Heart right ventricle (tissue), 16 donors: ENCODE measurements at regions not wholly inside any gene's neighbourhood (a gene's known extent, or its start where the extent isn't known, plus 50 kb on each side); places are given as distances from the start of the nearest gene placed in this dataset.

ENCODE experiments used
- ATAC-seq, 8 donors: fragments of 200-7000 bp; cut with Tn5 transposase; one replicate each; pipeline ENCODE4 v1.9.1; 2020; ENCODE audit warnings: mild to moderate bottlenecking in 8 of 8, moderate library complexity in 8 of 8, moderate number of reproducible peaks in 1 of 8
- DNase-seq, 2 donors: peaks; one replicate each; pipeline ENCODE4 v3.0.0-alpha.2; 2020
- H3K27ac ChIP-seq, 10 donors: fragments of 200-600 bp; sonication (generic) in 2 of 10; one replicate each; pipeline versions ENCODE4 v1.5.0 to v1.8.0; 2020 to 2022; ENCODE audit warnings: mild to moderate bottlenecking in 3 of 10
- H3K27me3 ChIP-seq, 7 donors: fragments of 200-600 bp; one replicate each; pipeline ENCODE4 v1.8.0; 2021 to 2022; ENCODE audit warnings: mild to moderate bottlenecking in 2 of 7
- H3K36me3 ChIP-seq, 9 donors: fragments of 200-600 bp; sonication (generic) in 1 of 9; one replicate each; pipeline versions ENCODE4 v1.5.0 to v1.8.0; 2020 to 2022; ENCODE audit warnings: mild to moderate bottlenecking in 2 of 9
- H3K4me1 ChIP-seq, 9 donors: fragments of 200-600 bp; sonication (generic) in 1 of 9; one replicate each; pipeline versions ENCODE4 v1.5.0 to v1.8.0; 2020 to 2022; ENCODE audit warnings: mild to moderate bottlenecking in 4 of 9
- H3K4me3 ChIP-seq, 10 donors: fragments of 200-600 bp; sonication (generic) in 2 of 10; one replicate each; pipeline versions ENCODE4 v1.5.0 to v1.8.0; 2020 to 2022; ENCODE audit warnings: mild to moderate bottlenecking in 7 of 10, moderate library complexity in 2 of 10
- H3K9me3 ChIP-seq, 11 donors: fragments of 200-600 bp in 10 of 11; sonication (generic) in 2 of 11; one replicate each; pipeline versions ENCODE4 v1.5.0 to v1.8.0; 2013 to 2022; ENCODE audit warnings: mild to moderate bottlenecking in 2 of 11, control low read depth in 1 of 11, moderate library complexity in 1 of 11
- CTCF ChIP-seq, 9 donors: fragments of 200-600 bp; sonication (generic) in 2 of 9; IDR thresholded peaks; one replicate each; pipeline versions ENCODE4 v1.5.0 to v1.8.0; 2021 to 2022; ENCODE audit warnings: antibody characterized with exemption in 9 of 9, mild to moderate bottlenecking in 5 of 9, moderate library complexity in 1 of 9
- WGBS, 2 donors: extraction: QIAGEN DNeasy Blood & Tissue Kit; methylation state at CpG; one replicate each; pipeline ENCODE4 v1.1.7; 2013; ENCODE audit warnings: inconsistent platforms in 1 of 2; 5-methylcytosine and 5-hydroxymethylcytosine counted together
- intact Hi-C, 10 donors: fragments of 100-400 bp; cut with DNase I; formaldehyde crosslinking; loops; one replicate each; pipeline versions ENCODE4 v1.11.1 to v1.14.2; 2022
- donor health status: Arrhythmogenic right ventricular cardiomyopathy.
- donor health status: ischemic (EF 13 %, LVEDD 7.1; RV severe dilation, severe dysfunction).
- donor health status: healthy with polysubstance abuse.
- donor health status: DM: no; HTN: yes; CAD: no.
- donor health status: DM: no; HTN: no; CAD: no.
- donor health status: ischemic (EF 25% LVEDD 6.9; RV normal size, moderate dysfunction).
- donor health status: ischemic (EF 25% LVEDD 5.7; RV mildly dilated, moderate dysfunction).
- donor health status: healthy.
- donor health status: DM: yes; HTN: yes; CAD: no.
- donor health status: Ischemic cardiomyopathy.
- donor health status: ischemic (EF 35%, LVEDD 5.7; RV mildly dilated, moderate dysfunction).
- donor health status: nonischemic (EF 11% LVEDD 7.7; RV severe dilation, severe dysfunction).
- donor health status: DM: yes; HTN: yes; CAD: no.
- donor health status: PGD.
- donor health status: ischemic (EF 29% LVEDD 5.4; RV normal size, mild dysfunction).
- donor health status: nonischemic (EF 23%, LVEDD 6.1; RV moderate dilation, normal function).

DNA sequence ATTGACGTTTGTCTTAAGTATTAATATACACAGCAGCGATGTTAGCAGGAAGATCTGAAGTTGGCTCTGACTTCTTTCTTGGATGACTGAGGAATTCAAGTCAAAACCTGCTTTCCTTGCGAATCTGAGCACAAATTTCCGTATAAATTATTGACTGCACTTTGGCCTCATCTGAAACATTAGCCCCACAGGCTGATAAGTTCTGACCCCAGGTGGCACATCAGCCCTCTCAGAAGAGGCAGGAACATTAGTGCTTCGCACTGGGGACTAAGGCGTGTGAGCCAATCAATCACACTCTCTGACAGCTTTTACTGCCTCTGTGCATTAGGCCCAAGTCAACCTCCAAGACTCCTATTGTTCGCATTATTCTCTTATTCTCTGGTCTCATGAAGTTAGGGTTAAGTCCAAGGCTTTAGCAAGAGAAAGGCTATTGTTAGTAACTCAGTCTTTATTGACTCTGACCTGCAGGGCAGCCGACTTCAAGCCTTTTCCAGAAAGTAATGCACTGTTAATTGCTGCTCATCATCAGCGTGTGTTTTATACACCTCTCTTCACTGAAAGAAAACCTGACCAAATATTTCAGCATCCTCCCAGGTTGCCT lies 84.2 kb downstream of the ZNF608 start:
- intact Hi-C loops, result no loop called here
- peak overlapping the region in 3 of 10 donors; percentile 33 to 54 (median 44) for H3K27ac ChIP-seq
- TF ChIP-seq CTCF (IDR thresholded peaks at IDR 0.05), result no peak

DNA sequence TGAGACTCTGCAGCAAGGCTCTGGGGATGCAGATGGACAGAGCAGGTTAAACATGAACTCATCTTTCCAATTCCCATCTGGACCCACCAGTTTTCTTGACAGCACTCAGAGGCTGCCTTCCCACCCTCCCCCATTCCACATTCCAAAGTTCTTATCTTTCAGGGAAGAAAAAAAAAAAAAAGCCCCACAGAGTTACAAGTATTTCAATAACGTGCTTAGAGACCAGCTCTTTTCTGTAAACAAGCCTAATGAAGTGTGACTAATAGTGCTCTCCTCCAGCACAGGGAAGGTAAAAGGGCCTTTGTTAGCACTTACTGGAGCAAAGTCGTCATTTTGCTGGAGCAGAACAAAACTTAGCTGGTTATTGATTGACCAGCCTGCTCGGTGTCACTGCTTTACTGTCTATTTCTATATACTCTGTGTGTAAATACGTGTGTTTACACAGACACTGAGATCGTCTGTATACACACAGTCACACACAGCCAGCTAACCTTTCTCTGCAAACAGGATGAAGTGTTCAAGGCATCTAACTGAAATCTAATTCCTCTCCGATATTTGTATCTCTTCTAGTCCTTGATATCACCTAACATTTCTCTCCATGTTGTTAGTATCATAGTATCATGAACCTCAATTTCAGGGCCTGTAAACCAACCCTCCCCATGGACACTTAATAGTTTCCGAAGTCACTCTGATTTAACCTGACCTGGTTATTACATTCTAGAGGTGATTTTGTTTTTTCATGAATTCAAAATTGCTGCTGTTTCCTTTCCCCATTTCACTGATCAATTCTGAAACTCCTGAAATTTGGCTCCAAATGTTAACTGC lies 84.9 kb downstream of the ZNF608 start:
- ATAC-seq (peak; percentile 40 to 74 (median 47)), DNase-seq (no peak)
- Histone ChIP-seq H3K9me3 (no peaks in the 10 kb centered on the region), H3K4me1 (peaks cover 0 to 91% (median 75%) of the 10 kb centered on the region in 9 donors), H3K4me3 (no peak overlapping the region), H3K36me3 (no peaks in the 10 kb centered on the region), H3K27ac (peak overlapping the region in 6 of 10 donors; percentile 38 to 67 (median 50)), H3K27me3 (peaks cover 0 to 57% (median 0%) of the 10 kb centered on the region in 7 donors)
- intact Hi-C loops, result no loop called here
- no peak for TF ChIP-seq CTCF (IDR thresholded peaks at IDR 0.05)
- WGBS, 2 donors, result 37 to 52% methylated on average over 7 of the region's 7 CpGs

More for the DNA sequence above, 84.2 kb downstream of the ZNF608 start:
- DNase-seq (no peak), ATAC-seq (peak in 1 of 8 donors; percentile 32)
- WGBS, 2 donors, result 71 to 75% methylated on average over 9 of the region's 9 CpGs
- H3K27me3 ChIP-seq, result peaks cover 0 to 55% (median 0%) of the 10 kb centered on the region in 7 donors
- no peak overlapping the region for H3K4me3 ChIP-seq
- no peaks in the 10 kb centered on the region for H3K9me3 ChIP-seq
- H3K4me1 ChIP-seq, result peaks cover 0 to 92% (median 73%) of the 10 kb centered on the region in 9 donors
- no peaks in the 10 kb centered on the region for H3K36me3 ChIP-seq

DNA sequence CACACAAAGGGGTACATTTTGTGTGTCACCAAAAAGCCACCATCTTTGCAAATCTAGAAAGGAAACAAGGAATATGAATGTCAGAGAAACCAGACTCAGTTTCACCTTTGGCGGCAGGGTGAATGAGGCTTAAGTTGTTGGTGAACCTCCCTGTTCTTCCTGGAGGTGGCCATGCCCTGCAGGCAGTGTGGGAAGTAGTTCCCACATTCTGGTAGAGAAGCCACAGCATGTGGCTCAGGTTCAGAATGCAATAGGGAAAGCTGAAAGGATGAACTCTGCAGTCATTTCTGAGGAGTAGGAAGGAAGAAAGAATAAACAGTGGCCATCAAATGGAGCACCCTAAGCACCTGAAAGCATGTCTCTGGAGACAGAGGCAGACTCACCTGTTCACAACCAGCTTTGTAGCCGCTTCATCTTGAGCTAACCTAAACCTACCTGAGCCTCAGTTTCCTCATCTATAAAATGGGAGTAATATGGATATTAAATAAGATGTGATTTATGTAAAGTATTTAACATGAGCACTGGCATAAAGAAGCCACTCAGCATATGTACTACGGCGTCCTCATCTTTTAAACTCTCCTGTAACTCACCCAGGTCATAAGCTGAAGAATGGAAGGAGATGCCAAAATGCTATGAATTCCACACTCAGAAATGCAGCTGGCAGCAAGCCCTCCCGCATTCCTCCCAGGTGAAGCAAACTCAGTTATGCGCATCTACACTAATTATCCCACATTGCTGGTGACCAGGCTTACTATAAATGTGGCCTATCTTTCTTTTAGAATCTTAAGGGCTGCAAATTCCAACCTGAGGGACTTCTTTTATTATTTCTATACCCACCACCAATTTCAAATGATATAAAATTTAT lies 86.0 kb downstream of the ZNF608 start:
- TF ChIP-seq CTCF (IDR thresholded peaks at IDR 0.05), result no peak
- Histone ChIP-seq H3K4me1 (peaks cover 3 to 93% (median 75%) of the 10 kb centered on the region in 9 donors), H3K27ac (peak overlapping the region in 6 of 10 donors; percentile 38 to 67 (median 50)), H3K36me3 (no peaks in the 10 kb centered on the region), H3K27me3 (peaks cover 0 to 65% (median 0%) of the 10 kb centered on the region in 7 donors), H3K4me3 (no peak overlapping the region), H3K9me3 (no peaks in the 10 kb centered on the region)
- ATAC-seq, result peak in 1 of 8 donors; percentile 55
- 80 to 93% methylated on average over 6 of the region's 6 CpGs for WGBS, 2 donors
- intact Hi-C loops, result no loop called here
- no peak for DNase-seq

GRCh38 chr5:124659798-124660197 lies 86.6 kb downstream of the ZNF608 start:
- 70 to 79% methylated on average over 4 of the region's 4 CpGs for WGBS, 2 donors
- Histone ChIP-seq H3K4me1 (peaks cover 3 to 98% (median 80%) of the 10 kb centered on the region in 9 donors), H3K9me3 (no peaks in the 10 kb centered on the region), H3K27me3 (peaks cover 0 to 72% (median 0%) of the 10 kb centered on the region in 7 donors), H3K4me3 (no peak overlapping the region), H3K36me3 (no peaks in the 10 kb centered on the region), H3K27ac (peak overlapping the region in 2 of 10 donors; percentile 1 to 54)
- no peak for DNase-seq
- intact Hi-C loops, result loop anchor here in 4 of 10 donors (5.0 to 10.0 kb wide), 3 partner anchors 83 to 245 kb away; partner anchors contain the start of gene ZNF608 (in 1 of the 4)
- TF ChIP-seq CTCF (IDR thresholded peaks at IDR 0.05), result no peak
- ATAC-seq, result no peak
